GM21786 (cell line): ENCODE measurements at regions not wholly inside any gene's neighbourhood (a gene's known extent, or its start where the extent isn't known, plus 50 kb on each side); places are given as distances from the start of the nearest gene placed in this dataset.

Source experiments
- ATAC-seq: cut with Tn5 transposase; IDR thresholded peaks from one replicate; pipeline ENCODE4 v1.9.1; 2021; ENCODE audit not compliant: unreplicated experiment

DNA sequence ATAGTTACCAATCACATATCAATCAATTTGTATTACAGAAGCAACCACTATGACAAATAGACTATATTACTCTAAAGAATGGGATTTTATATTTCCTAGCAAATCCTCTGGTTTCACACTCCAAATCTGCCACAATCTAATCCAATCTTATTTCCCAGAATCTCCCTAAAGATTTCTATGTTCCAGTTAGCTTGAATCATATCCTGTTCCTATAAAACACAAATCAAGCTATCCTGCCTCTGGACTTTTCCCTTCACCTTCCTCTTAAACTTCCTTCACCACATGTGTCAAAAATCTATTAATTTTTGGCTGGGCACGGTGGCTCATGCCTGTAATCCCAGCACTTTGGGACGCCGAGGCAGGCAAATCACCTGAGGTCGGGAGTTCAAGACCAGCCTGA lies 50.0 kb downstream of the PIK3C2A start:
- no peak for ATAC-seq

DNA sequence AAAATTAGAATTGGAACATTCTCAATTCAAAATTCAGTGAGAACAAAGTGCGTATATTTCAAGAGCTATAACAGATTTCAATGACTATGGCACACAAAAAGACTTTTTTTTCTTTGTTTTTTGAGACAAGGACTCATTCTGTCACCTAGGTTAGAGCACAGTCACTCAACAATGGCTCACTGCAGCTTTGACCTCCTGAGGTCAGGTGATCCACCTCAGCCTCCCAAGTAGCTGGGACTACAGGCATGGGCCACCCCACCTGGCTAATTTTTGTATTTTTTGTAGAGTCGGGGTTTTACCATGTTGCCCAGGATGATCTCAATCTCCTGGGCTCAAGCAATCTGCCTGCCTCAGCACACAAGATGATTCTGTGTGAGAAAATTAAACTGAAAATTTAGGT lies 51.5 kb downstream of the PIK3C2A start:
- ATAC-seq: no peak

DNA sequence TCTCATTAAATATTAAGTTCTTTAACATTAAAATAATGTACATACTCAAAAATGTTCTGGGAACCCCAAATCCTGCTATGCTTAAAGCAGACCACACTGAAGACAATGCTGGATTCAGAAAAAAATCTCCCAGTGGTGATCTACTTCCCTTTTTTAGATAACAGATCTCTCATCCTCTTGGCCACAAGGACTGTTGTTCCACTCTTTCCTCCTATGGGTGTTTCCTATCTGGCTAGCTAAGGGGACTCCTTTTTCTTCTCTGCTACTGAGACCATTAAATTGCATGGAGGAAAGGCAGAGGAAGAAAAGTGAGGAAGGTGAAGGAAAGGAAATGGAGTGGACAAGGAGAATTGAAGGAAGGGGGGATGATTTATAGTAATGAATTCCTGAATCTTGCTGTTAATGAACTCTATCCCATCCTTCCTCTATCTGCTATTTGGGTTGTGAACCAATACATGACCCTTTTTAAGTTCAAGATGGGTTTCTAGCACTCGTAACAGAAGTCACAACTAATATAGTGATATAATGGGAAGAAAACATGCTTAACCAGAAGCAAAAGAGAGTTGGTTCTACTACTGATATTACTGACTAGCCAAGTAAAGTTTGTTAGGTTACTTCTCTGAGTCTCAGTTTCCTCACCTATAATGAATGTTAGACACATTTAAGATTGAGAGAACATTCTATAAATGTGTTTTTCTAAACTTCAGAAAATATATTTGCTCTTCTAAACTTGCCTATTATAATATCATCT lies 53.2 kb downstream of the PIK3C2A start:
- ATAC-seq: peak; percentile 44

DNA sequence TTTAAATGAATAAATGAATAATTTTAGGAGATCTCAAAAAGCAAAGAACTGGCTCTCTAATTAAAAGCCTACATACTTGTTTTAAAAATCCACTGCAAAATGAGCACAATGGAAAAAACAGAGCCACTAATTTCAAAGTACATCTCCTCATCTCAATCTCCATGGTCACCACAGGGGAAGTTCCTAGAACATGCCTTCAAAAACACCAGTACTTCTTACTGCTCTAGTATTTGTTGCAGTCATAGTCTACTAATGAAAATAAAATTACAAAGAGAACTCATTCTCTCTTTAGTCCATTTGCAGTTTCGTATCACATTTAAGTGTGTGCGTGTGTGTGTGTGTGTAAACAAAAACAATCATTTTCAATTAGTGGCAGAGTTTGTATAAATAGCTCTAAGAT lies 54.0 kb downstream of the PIK3C2A start:
- no peak for ATAC-seq

DNA sequence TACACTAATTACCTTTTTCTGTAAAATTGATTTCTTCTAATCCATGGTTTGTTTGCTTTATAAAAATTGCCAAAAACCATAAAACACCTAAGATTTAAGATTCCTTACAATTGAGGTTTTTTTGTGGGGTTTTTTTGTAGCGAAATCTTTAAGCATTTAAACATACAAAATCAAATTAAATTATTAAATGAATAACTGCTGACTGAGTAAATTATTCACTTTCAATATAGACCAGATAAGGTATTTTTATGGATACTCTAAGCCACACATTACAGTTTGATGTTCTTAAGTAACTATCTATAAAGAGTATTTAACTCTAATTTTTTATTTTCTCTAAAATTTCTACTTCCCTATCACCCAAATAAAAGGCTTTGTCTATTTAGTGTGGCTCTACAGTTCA lies 55.5 kb downstream of the PIK3C2A start:
- no peak for ATAC-seq

DNA sequence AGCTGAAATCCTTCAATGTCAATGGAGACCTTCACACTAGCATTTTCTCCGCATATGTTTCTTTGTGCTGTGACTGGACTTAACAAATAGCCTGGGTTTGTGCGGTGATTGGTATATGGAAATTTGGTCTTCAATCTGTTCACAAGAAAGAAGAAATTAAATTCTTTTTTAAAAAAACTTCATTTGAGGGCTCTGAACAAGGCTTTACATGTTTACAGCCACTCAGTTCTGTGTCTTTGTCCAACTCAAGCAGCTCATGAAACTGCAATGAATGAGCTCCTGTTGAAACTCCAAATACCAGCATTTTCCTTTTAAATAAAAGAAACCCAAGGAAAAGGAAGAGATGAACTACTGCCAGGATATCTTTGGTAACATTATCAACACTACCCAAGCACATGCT lies 57.3 kb downstream of the PIK3C2A start:
- no peak for ATAC-seq

- no peak for ATAC-seq
These were observed 59.2 kb downstream of the PIK3C2A start for GRCh38 chr11:17148536-17148935.

- ATAC-seq: no peak
These were observed 61.8 kb downstream of the PIK3C2A start for GRCh38 chr11:17145972-17146371.

DNA sequence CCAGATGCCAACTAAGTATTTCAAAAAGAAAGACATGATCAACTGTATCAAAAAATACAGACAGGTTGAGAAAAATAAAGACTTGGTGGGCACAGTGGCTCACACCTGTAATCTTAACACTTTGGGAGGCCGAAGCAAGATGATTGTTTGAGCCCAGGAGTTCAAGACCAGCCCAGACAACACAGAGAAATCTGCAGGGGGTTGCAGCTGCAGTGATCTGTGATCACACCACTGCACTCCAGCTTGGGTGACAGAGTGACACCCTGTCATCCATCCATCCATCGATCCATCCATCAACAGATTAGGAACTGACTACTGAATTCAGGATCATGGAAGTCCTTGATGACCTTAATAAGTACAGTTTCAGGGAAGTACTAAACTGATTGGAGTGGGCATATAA lies 65.0 kb upstream of the RPS13 start:
- ATAC-seq: no peak

DNA sequence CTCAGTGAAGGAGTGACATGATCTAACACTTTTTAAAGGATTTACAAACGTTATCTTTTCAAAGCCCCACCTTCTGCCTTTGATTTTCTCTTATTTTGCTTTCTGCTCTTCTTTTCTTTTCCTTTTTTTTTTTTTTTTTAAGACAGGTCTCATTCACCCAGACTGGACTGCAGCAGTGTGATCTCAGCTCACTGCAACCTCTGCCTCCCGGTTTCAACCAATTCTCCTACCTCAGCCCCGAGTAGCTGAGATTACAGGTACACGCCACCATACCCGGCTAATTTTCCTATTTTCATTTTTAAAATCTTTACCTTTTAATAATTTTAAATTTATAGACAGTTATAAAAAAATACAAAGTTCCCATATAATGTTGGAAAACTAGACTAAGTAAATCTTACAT lies 63.7 kb upstream of the RPS13 start:
- ATAC-seq: no peak

GRCh38 chr11:17138562-17138961 lies 61.1 kb upstream of the RPS13 start:
- ATAC-seq: no peak

DNA sequence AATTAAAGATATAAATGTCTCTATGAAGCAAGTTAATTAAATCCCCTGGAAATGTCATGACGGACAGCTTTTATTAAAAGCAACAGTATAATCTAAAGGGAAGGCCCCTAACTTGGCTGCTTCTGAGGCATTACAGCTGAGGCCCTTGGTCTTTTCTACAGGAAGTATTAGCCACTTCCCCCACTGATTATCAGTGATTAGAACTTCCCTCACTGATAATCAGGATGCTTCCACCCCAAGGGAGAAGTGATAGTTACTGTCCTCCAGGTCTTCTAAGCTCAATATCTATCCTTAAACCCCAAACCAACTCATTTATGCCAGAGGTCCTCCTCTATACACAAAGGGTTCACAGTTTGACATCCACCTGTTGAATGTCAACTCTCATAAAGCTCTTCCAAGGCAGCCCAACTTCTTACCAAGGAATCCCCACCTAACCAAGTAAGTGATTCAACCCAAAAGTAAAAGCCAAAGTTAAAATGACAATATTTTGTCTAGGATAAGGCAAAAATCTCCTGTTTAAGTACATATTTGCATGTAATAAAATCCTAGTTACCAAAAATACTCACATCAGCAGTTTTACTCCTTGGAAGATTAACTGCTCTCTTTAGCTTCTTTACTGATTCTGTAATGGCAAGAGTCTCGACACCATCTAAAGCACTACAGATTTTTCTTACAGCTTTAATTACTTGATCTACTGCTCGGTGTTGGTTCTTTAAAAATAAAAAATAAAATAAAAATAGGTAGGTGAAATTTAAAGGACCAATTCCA lies 58.6 kb upstream of the RPS13 start:
- ATAC-seq: no peak

- no peak for ATAC-seq
These were observed 55.2 kb upstream of the RPS13 start for GRCh38 chr11:17132654-17133053.

GRCh38 chr11:17129003-17129402 lies 51.5 kb upstream of the RPS13 start:
- no peak for ATAC-seq
